Neuronal stem cell (in vitro differentiated cells): ENCODE measurements at regions not wholly inside any gene's neighbourhood (a gene's known extent, or its start where the extent isn't known, plus 50 kb on each side); places are given as distances from the start of the nearest gene placed in this dataset.
A peak's percentile ranks its signal among the peaks of the same experiment; 100 is the strongest.

Source experiments
- DNase-seq: peaks from one replicate; pipeline ENCODE4 v3.0.0-alpha.2; 2013; ENCODE audit warnings: low spot score
- H2AFZ ChIP-seq: one replicate; pipeline ENCODE4 v1.6.1; 2013; ENCODE audit warnings: mild to moderate bottlenecking, low read length, inconsistent platforms
- H2AK5ac ChIP-seq: 2 replicates; pipeline ENCODE4 v1.6.1; 2013; ENCODE audit warnings: low read depth, mild to moderate bottlenecking, inconsistent platforms, low read length, moderate library complexity, mixed read lengths
- H2BK120ac ChIP-seq: 2 replicates; pipeline ENCODE4 v1.6.1; 2013; ENCODE audit warnings: low read depth, mild to moderate bottlenecking, inconsistent platforms, low read length, moderate library complexity, mixed read lengths
- H2BK12ac ChIP-seq: one replicate; pipeline ENCODE4 v1.6.1; 2013; ENCODE audit warnings: low read length, inconsistent platforms
- H2BK15ac ChIP-seq: 2 replicates; pipeline ENCODE4 v1.6.1; 2013; ENCODE audit warnings: mild to moderate bottlenecking, low read length, inconsistent platforms, mixed read lengths
- H2BK5ac ChIP-seq: one replicate; pipeline ENCODE4 v1.6.1; 2013; ENCODE audit warnings: inconsistent platforms, mild to moderate bottlenecking, low read length, moderate library complexity
- H3K14ac ChIP-seq: one replicate; pipeline ENCODE4 v1.6.1; 2013; ENCODE audit warnings: low read length, inconsistent platforms
- H3K18ac ChIP-seq: 2 replicates; pipeline ENCODE4 v1.6.1; 2013; ENCODE audit warnings: low read length, inconsistent platforms
- H3K23ac ChIP-seq: 2 replicates; pipeline ENCODE4 v1.6.1; 2013; ENCODE audit warnings: low read depth, mild to moderate bottlenecking, mixed read lengths, low read length, inconsistent platforms; ENCODE audit not compliant: poor library complexity
- H3K27ac ChIP-seq: replicated peaks from 3 replicates; pipeline ENCODE4 v1.5.1; 2013; ENCODE audit warnings: low read length, inconsistent platforms
- H3K27me3 ChIP-seq, 3 experiments: 2 replicates each; pipeline ENCODE4 v1.6.1; 2013; ENCODE audit warnings: low read length in 3 of 3, mild to moderate bottlenecking in 2 of 3, inconsistent platforms in 1 of 3, low read depth in 1 of 3, mixed read lengths in 1 of 3, moderate library complexity in 1 of 3; ENCODE audit not compliant: control insufficient read depth in 3 of 3, insufficient read depth in 3 of 3
- H3K36me3 ChIP-seq, 2 donors: replicated peaks in 1 of 2; 2 replicates each; pipeline ENCODE4 v1.6.1; 2013; ENCODE audit warnings: low read length in 2 of 2; ENCODE audit not compliant: control insufficient read depth in 2 of 2, insufficient read depth in 2 of 2
- H3K4ac ChIP-seq: 2 replicates; pipeline ENCODE4 v1.6.1; 2013; ENCODE audit warnings: inconsistent platforms, mild to moderate bottlenecking, low read length, moderate library complexity
- H3K4me1 ChIP-seq, 2 donors: 1 replicate in 1 of 2; 2 replicates in 1 of 2; pipeline ENCODE4 v1.6.1; 2013; ENCODE audit warnings: low read length in 2 of 2, low read depth in 1 of 2; ENCODE audit not compliant: control insufficient read depth in 2 of 2, insufficient read depth in 1 of 2
- H3K4me2 ChIP-seq: one replicate; pipeline ENCODE4 v1.6.1; 2013; ENCODE audit warnings: mild to moderate bottlenecking, low read length, inconsistent platforms; ENCODE audit not compliant: insufficient read depth, poor library complexity, severe bottlenecking
- H3K4me3 ChIP-seq, 2 donors: 2 replicates each; pipeline ENCODE4 v1.5.1; 2013; ENCODE audit warnings: low read length in 2 of 2, mild to moderate bottlenecking in 2 of 2, inconsistent platforms in 1 of 2, moderate library complexity in 1 of 2
- H3K79me1 ChIP-seq: one replicate; pipeline ENCODE4 v1.6.1; 2013; ENCODE audit warnings: low read depth, mild to moderate bottlenecking, inconsistent platforms, low read length, moderate library complexity
- H3K9ac ChIP-seq: one replicate; pipeline ENCODE4 v1.6.1; 2013; ENCODE audit warnings: mild to moderate bottlenecking, low read depth, low read length, inconsistent platforms; ENCODE audit not compliant: poor library complexity
- H3K9me3 ChIP-seq, 2 donors: replicated peaks in 1 of 2; 2 replicates each; pipeline versions ENCODE3 to v1.6.1; 2013; ENCODE audit warnings: low read length in 2 of 2, mild to moderate bottlenecking in 2 of 2, inconsistent platforms in 1 of 2, low read depth in 1 of 2, mixed read lengths in 1 of 2, moderate library complexity in 1 of 2; ENCODE audit not compliant: control insufficient read depth in 2 of 2, insufficient read depth in 1 of 2
- H4K8ac ChIP-seq: one replicate; pipeline ENCODE4 v1.6.1; 2013; ENCODE audit warnings: low read depth, mild to moderate bottlenecking, inconsistent platforms, low read length, moderate library complexity
- H4K91ac ChIP-seq: one replicate; pipeline ENCODE4 v1.6.1; 2013; ENCODE audit warnings: low read length, low read depth, mild to moderate bottlenecking, inconsistent platforms; ENCODE audit not compliant: poor library complexity
- WGBS, 2 donors: extraction: QIAGEN DNeasy Blood & Tissue Kit; methylation state at CpG; one replicate each; pipeline ENCODE4 v1.1.7; 2013; ENCODE audit warnings: missing lambda C conversion rate in 2 of 2, mixed read lengths in 1 of 2; ENCODE audit not compliant: insufficient read length in 2 of 2, insufficient replicate concordance in 1 of 2; ENCODE audit errors: extremely low coverage in 2 of 2; 5-methylcytosine and 5-hydroxymethylcytosine counted together

- H4K91ac ChIP-seq = no peak overlapping the region
- H3K79me1 ChIP-seq = no peaks in the 10 kb centered on the region
- no peak overlapping the region for H4K8ac ChIP-seq
- no peak overlapping the region for H3K9ac ChIP-seq
- no peak overlapping the region for H3K4ac ChIP-seq
- H3K9me3 ChIP-seq = peaks cover 0 to 18% of the 10 kb centered on the region in 2 donors
- H3K27ac ChIP-seq = no peak overlapping the region
- no peaks in the 10 kb centered on the region for H3K36me3 ChIP-seq
- no peak overlapping the region for H2BK5ac ChIP-seq
- no peak overlapping the region for H3K14ac ChIP-seq
- no peak overlapping the region for H3K18ac ChIP-seq
- H2AK5ac ChIP-seq = no peak overlapping the region
- no CpG with 5 or more reads among the region's 1 CpG for WGBS, 2 donors
- no peak overlapping the region for H2BK15ac ChIP-seq
- no peak for DNase-seq
- no peak overlapping the region for H2AFZ ChIP-seq
- H3K27me3 ChIP-seq = no peaks in the 10 kb centered on the region
- no peak overlapping the region for H3K23ac ChIP-seq
- no peak overlapping the region for H2BK12ac ChIP-seq
- peaks cover 3 to 10% of the 10 kb centered on the region in 2 donors for H3K4me1 ChIP-seq
- H3K4me3 ChIP-seq = no peak overlapping the region
- no peak overlapping the region for H2BK120ac ChIP-seq
- H3K4me2 ChIP-seq = no peak overlapping the region
Measured at GRCh38 chr1:219788091-219788490, 140.3 kb downstream of the SLC30A10 start.

DNA sequence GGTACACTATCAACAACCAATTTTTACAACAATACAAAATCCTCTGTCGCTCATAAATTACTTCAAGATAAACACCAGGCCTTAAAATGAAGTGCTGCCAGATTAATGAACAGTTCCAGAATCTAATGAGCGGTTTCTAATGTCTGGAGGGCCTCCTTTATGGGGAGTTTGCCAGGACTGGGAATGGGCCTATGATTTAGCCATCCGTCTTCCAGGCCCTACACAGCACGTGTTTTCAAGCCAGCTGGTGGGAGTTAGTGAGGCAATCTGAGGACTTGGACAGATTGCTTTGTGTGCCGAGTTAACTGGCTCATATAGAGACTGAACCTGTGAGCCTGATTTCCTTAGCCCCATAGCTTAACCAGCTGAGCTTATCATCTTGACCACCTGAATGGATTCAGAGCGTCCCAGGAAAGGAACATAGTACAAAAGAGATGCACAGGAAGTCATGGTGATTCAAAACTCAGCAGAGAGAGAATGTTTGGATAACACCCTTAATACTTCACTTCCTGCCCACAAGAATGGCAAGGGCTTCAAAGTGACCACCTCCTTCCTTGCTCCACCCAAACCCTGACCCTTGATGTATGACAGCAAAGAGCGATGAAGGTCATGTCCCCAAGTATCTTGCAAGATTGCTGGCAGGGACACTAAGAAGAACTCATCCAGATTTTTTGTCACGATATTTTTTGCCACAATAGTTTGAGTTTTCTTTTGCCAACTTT is 143.5 kb downstream of the SLC30A10 start:
- Histone ChIP-seq H3K36me3 (no peaks in the 10 kb centered on the region), H2BK120ac (no peak overlapping the region), H2AK5ac (no peak overlapping the region), H3K27ac (no peak overlapping the region), H2AFZ (peak overlapping the region; percentile 43), H2BK12ac (no peak overlapping the region), H2BK15ac (no peak overlapping the region), H3K9ac (no peak overlapping the region), H3K14ac (no peak overlapping the region), H3K23ac (no peak overlapping the region), H4K8ac (no peak overlapping the region), H2BK5ac (no peak overlapping the region), H3K4ac (no peak overlapping the region), H3K18ac (no peak overlapping the region), H3K9me3 (peaks cover 0 to 18% of the 10 kb centered on the region in 2 donors), H3K79me1 (no peaks in the 10 kb centered on the region), H3K4me2 (no peak overlapping the region), H3K27me3 (no peaks in the 10 kb centered on the region), H4K91ac (no peak overlapping the region), H3K4me1 (peaks cover 0 to 1% of the 10 kb centered on the region in 2 donors), H3K4me3 (no peak overlapping the region)
- DNase-seq = no peak
- WGBS, 2 donors = no CpG with 5 or more reads among the region's 8 CpGs

- Histone ChIP-seq H3K4ac (no peak overlapping the region), H3K27ac (no peak overlapping the region), H4K8ac (no peak overlapping the region), H4K91ac (no peak overlapping the region), H2BK15ac (no peak overlapping the region), H3K4me3 (no peak overlapping the region), H2BK5ac (no peak overlapping the region), H3K79me1 (no peaks in the 10 kb centered on the region), H2BK12ac (no peak overlapping the region), H2BK120ac (no peak overlapping the region), H3K9me3 (peaks cover 0 to 11% of the 10 kb centered on the region in 2 donors), H3K18ac (no peak overlapping the region), H3K4me1 (peaks cover 0 to 1% of the 10 kb centered on the region in 2 donors), H3K36me3 (no peaks in the 10 kb centered on the region), H2AK5ac (no peak overlapping the region), H3K4me2 (no peak overlapping the region), H3K9ac (no peak overlapping the region), H3K23ac (no peak overlapping the region), H3K14ac (no peak overlapping the region), H3K27me3 (no peaks in the 10 kb centered on the region), H2AFZ (no peak overlapping the region)
- no CpG with 5 or more reads among the region's 2 CpGs for WGBS, 2 donors
- DNase-seq = no peak
Measured at GRCh38 chr1:219783605-219784235, 144.6 kb downstream of the SLC30A10 start.

DNA sequence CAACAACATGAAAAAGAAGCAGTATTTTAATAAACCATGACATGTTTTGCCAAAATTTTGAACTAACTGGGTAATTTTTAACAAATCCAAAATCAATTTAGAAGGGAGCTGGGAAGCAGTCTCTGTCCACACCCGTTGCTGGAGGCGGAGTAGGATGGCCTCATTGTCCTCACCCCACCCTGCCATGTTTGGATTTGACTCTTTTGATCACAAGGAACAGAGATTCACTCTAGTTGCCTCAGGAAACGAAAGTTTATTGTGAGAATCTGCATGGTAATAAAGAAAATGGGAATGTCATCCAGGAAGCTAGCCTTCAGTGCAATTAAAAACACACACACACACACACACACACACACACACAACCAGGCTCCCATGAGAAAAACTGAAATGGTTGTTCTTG is 145.4 kb downstream of the SLC30A10 start:
- Histone ChIP-seq H3K36me3 (no peaks in the 10 kb centered on the region), H3K9ac (no peak overlapping the region), H3K14ac (no peak overlapping the region), H4K8ac (no peak overlapping the region), H2AFZ (no peak overlapping the region), H2BK12ac (no peak overlapping the region), H3K23ac (no peak overlapping the region), H3K4me1 (peaks cover 0 to 1% of the 10 kb centered on the region in 2 donors), H2AK5ac (no peak overlapping the region), H2BK120ac (no peak overlapping the region), H3K4me2 (no peak overlapping the region), H2BK5ac (no peak overlapping the region), H3K27ac (no peak overlapping the region), H3K27me3 (no peaks in the 10 kb centered on the region), H4K91ac (no peak overlapping the region), H3K9me3 (peaks cover 0 to 3% of the 10 kb centered on the region in 2 donors), H3K18ac (no peak overlapping the region), H3K79me1 (no peaks in the 10 kb centered on the region), H3K4me3 (no peak overlapping the region), H3K4ac (no peak overlapping the region), H2BK15ac (no peak overlapping the region)
- no CpG with 5 or more reads among the region's 3 CpGs for WGBS, 2 donors
- no peak for DNase-seq
